Mesenchymal stem cell (in vitro differentiated cells and primary cell): ENCODE measurements at regions not wholly inside any gene's neighbourhood (a gene's known extent, or its start where the extent isn't known, plus 50 kb on each side); places are given as distances from the start of the nearest gene placed in this dataset.

Experiments
- DNase-seq: peaks from one replicate; pipeline ENCODE4 v3.0.0-alpha.2; 2013
- H2AFZ ChIP-seq: one replicate; pipeline ENCODE4 v1.6.1; 2013; ENCODE audit warnings: low read depth, mild to moderate bottlenecking, control low read depth, inconsistent platforms, low read length, moderate library complexity
- H2AK5ac ChIP-seq: 2 replicates; pipeline ENCODE4 v1.6.1; 2013; ENCODE audit warnings: low read length, moderate library complexity, mild to moderate bottlenecking, inconsistent platforms; ENCODE audit not compliant: severe bottlenecking
- H2BK120ac ChIP-seq: one replicate; pipeline ENCODE4 v1.6.1; 2013; ENCODE audit warnings: low read depth, mild to moderate bottlenecking, inconsistent platforms, low read length, moderate library complexity
- H2BK12ac ChIP-seq, 2 experiments: one replicate each; pipeline ENCODE4 v1.6.1; 2013; ENCODE audit warnings: inconsistent platforms in 2 of 2, low read length in 2 of 2, mild to moderate bottlenecking in 2 of 2, moderate library complexity in 2 of 2, control low read depth in 1 of 2
- H2BK15ac ChIP-seq: one replicate; pipeline ENCODE4 v1.6.1; 2013; ENCODE audit warnings: mild to moderate bottlenecking, low read depth, inconsistent platforms; ENCODE audit not compliant: poor library complexity, severe bottlenecking
- H2BK5ac ChIP-seq: 2 replicates; pipeline ENCODE4 v1.6.1; 2013; ENCODE audit warnings: low read depth, mild to moderate bottlenecking, low read length, control low read depth, inconsistent platforms; ENCODE audit not compliant: poor library complexity, severe bottlenecking
- H3K14ac ChIP-seq, 2 experiments: one replicate each; pipeline ENCODE4 v1.6.1; 2013; ENCODE audit warnings: inconsistent platforms in 2 of 2, low read length in 2 of 2, control low read depth in 1 of 2, mild to moderate bottlenecking in 1 of 2, moderate library complexity in 1 of 2
- H3K18ac ChIP-seq, 2 experiments: one replicate each; pipeline ENCODE4 v1.6.1; 2013; ENCODE audit warnings: inconsistent platforms in 2 of 2, low read length in 2 of 2, control low read depth in 1 of 2, low read depth in 1 of 2, mild to moderate bottlenecking in 1 of 2
- H3K23ac ChIP-seq, 2 experiments: one replicate each; pipeline ENCODE4 v1.6.1; 2013; ENCODE audit warnings: inconsistent platforms in 2 of 2, low read length in 2 of 2, mild to moderate bottlenecking in 2 of 2, moderate library complexity in 2 of 2, control low read depth in 1 of 2
- H3K27ac ChIP-seq: 2 replicates; pipeline ENCODE4 v1.5.1; 2013; ENCODE audit warnings: mild to moderate bottlenecking, moderate library complexity, low read length, control low read depth, inconsistent platforms; ENCODE audit not compliant: poor library complexity, severe bottlenecking
- H3K27me3 ChIP-seq, 2 experiments: 2 replicates each; pipeline versions ENCODE4 v1.6.1 to v1.7.0; 2013; ENCODE audit warnings: low read length in 2 of 2, mild to moderate bottlenecking in 2 of 2, moderate library complexity in 2 of 2, control low read depth in 1 of 2, inconsistent platforms in 1 of 2; ENCODE audit not compliant: control insufficient read depth in 1 of 2, insufficient read depth in 1 of 2
- H3K36me3 ChIP-seq, 2 experiments: 2 replicates each; pipeline versions ENCODE4 v1.6.1 to v1.7.0; 2013; ENCODE audit warnings: low read length in 2 of 2, control low read depth in 1 of 2, inconsistent platforms in 1 of 2, low read depth in 1 of 2, mild to moderate bottlenecking in 1 of 2; ENCODE audit not compliant: insufficient read depth in 2 of 2, control insufficient read depth in 1 of 2
- H3K4ac ChIP-seq, 2 experiments: one replicate each; pipeline ENCODE4 v1.6.1; 2013; ENCODE audit warnings: inconsistent platforms in 2 of 2, low read length in 2 of 2, mild to moderate bottlenecking in 2 of 2, moderate library complexity in 2 of 2, control low read depth in 1 of 2, low read depth in 1 of 2
- H3K4me1 ChIP-seq: 2 replicates; pipeline ENCODE4 v1.6.1; 2013; ENCODE audit warnings: low read depth, low read length, control low read depth; ENCODE audit not compliant: control insufficient read depth, insufficient read depth
- H3K4me2 ChIP-seq: 2 replicates; pipeline ENCODE4 v1.6.1; 2013; ENCODE audit warnings: low read length, mild to moderate bottlenecking, inconsistent platforms; ENCODE audit not compliant: poor library complexity, severe bottlenecking
- H3K4me3 ChIP-seq, 2 experiments: 2 replicates each; pipeline versions ENCODE4 v1.5.1 to v1.7.0; 2013; ENCODE audit warnings: low read length in 2 of 2, mild to moderate bottlenecking in 2 of 2, control low read depth in 1 of 2, low read depth in 1 of 2; ENCODE audit not compliant: insufficient read depth in 1 of 2
- H3K79me1 ChIP-seq: replicated peaks from 2 replicates; pipeline ENCODE4 v1.6.1; 2013; ENCODE audit warnings: mild to moderate bottlenecking, control low read depth, low read length, inconsistent platforms; ENCODE audit not compliant: poor library complexity, severe bottlenecking
- H3K9ac ChIP-seq: 2 replicates; pipeline ENCODE4 v1.7.0; 2013; ENCODE audit warnings: mild to moderate bottlenecking, low read length, moderate library complexity
- H3K9me3 ChIP-seq: 2 replicates; pipeline ENCODE4 v1.7.0; 2013; ENCODE audit warnings: mild to moderate bottlenecking, low read length; ENCODE audit not compliant: control insufficient read depth
- H4K8ac ChIP-seq: one replicate; pipeline ENCODE4 v1.6.1; 2013; ENCODE audit warnings: inconsistent platforms, mild to moderate bottlenecking, low read length, moderate library complexity
- H4K91ac ChIP-seq: one replicate; pipeline ENCODE4 v1.6.1; 2013; ENCODE audit warnings: mild to moderate bottlenecking, low read length, inconsistent platforms
- WGBS: methylation state at CpG from one replicate; pipeline ENCODE4 v1.1.7; 2013; ENCODE audit warnings: mixed read lengths; 5-methylcytosine and 5-hydroxymethylcytosine counted together

DNA sequence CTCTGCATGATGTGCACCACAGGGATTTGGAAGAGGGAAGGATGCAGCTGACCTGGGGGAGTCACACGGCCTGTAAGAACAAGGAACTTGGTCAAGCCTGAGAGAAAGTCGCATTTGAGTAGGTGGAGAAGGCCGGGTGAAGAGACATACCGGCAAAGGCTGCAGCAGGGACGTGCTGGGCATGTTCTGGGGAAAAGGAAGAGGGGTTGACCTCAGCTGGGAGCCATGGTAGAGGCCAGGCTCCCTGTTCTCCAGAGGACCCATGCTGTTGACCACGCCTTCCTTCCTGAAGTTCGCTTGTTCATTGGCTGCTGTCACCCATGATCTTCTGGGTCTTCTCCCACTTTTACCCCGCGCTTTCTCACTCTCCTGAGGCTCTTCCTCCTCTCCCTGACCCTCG, 84.5 kb downstream of the HTR5A start:
- Histone ChIP-seq H3K9me3 (peaks cover 7% of the 10 kb centered on the region), H4K8ac (no peak overlapping the region), H2AK5ac (no peak overlapping the region), H3K18ac (no peak overlapping the region), H2BK120ac (no peak overlapping the region), H3K27me3 (no peaks in the 10 kb centered on the region), H3K9ac (no peak overlapping the region), H2BK5ac (no peak overlapping the region), H2BK15ac (no peak overlapping the region), H3K4me2 (no peak overlapping the region), H3K36me3 (no peaks in the 10 kb centered on the region), H3K4me3 (no peak overlapping the region), H3K27ac (no peak overlapping the region), H3K23ac (no peak overlapping the region), H3K14ac (no peak overlapping the region), H2AFZ (no peak overlapping the region), H3K79me1 (no peaks in the 10 kb centered on the region), H2BK12ac (no peak overlapping the region), H3K4ac (no peak overlapping the region), H3K4me1 (no peaks in the 10 kb centered on the region), H4K91ac (no peak overlapping the region)
- no peak for DNase-seq
- 77% methylated on average over 8 of the region's 10 CpGs for WGBS

DNA sequence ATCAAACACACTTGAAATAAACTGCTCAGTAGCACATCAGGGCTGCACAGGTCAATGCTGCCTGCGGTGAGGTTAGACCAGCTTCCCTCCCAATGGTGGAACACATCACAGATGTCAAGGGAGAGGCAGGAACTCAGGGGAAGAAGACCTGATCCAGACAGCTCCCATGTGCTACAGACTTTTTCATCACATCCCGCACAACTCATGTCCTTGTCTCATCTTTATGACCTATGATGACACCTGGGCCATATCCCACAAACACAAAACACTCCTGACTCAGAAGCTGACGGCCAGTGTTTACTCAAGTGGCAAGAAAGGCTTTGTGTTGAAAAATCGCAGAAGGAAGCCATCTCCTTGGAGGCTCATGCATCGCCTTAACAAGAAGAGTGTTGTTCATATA, 91.6 kb downstream of the HTR5A start:
- no peak overlapping the region for H4K8ac ChIP-seq
- H3K4me2 ChIP-seq = no peak overlapping the region
- H3K23ac ChIP-seq = no peak overlapping the region

DNA sequence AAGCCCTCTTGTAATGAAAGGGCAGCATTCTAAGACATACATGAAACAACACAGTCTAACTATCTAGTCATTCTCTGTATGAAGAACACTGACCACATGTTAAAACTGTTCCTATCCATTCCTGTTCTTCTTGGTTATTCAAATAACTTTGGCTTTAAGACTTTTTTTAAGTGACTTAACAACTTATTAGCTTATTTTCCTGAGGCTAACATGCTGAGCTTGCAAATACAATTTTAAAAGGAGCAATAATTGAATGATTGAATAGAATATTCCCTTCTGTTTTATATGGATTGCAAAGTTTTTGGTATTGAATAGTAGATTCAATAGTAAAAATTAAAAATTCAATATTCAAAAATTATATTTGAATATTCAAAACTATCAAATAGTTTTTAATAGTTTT, 92.3 kb downstream of the HTR5A start:
- Histone ChIP-seq H2BK15ac (no peak overlapping the region), H2AFZ (no peak overlapping the region), H4K91ac (no peak overlapping the region), H3K9ac (no peak overlapping the region), H3K23ac (no peak overlapping the region), H3K27ac (no peak overlapping the region), H2BK120ac (no peak overlapping the region), H3K4ac (no peak overlapping the region), H3K36me3 (no peaks in the 10 kb centered on the region), H3K79me1 (no peaks in the 10 kb centered on the region), H2AK5ac (no peak overlapping the region), H3K18ac (no peak overlapping the region), H2BK12ac (no peak overlapping the region), H3K4me1 (no peaks in the 10 kb centered on the region), H3K4me3 (no peak overlapping the region), H3K27me3 (no peaks in the 10 kb centered on the region), H3K4me2 (no peak overlapping the region), H4K8ac (no peak overlapping the region), H2BK5ac (no peak overlapping the region), H3K9me3 (peaks cover 5% of the 10 kb centered on the region), H3K14ac (no peak overlapping the region)
- no peak for DNase-seq

More for the DNA sequence above, 91.6 kb downstream of the HTR5A start:
- H4K91ac ChIP-seq = no peak overlapping the region
- H3K9me3 ChIP-seq = peaks cover 5% of the 10 kb centered on the region
- no peak overlapping the region for H2BK12ac ChIP-seq
- H2AK5ac ChIP-seq = no peak overlapping the region
- H3K36me3 ChIP-seq = no peaks in the 10 kb centered on the region
- no peak overlapping the region for H3K4ac ChIP-seq
- no peak overlapping the region for H3K14ac ChIP-seq
- DNase-seq = no peak
- 53% methylated on average over 3 of the region's 5 CpGs for WGBS
- no peak overlapping the region for H3K27ac ChIP-seq
- no peaks in the 10 kb centered on the region for H3K27me3 ChIP-seq
- H3K4me1 ChIP-seq = no peaks in the 10 kb centered on the region
- no peak overlapping the region for H2AFZ ChIP-seq
- H2BK5ac ChIP-seq = no peak overlapping the region
- no peak overlapping the region for H3K9ac ChIP-seq
- H3K4me3 ChIP-seq = no peak overlapping the region
- no peak overlapping the region for H3K18ac ChIP-seq
- no peaks in the 10 kb centered on the region for H3K79me1 ChIP-seq
- H2BK15ac ChIP-seq = no peak overlapping the region
- H2BK120ac ChIP-seq = no peak overlapping the region

DNA sequence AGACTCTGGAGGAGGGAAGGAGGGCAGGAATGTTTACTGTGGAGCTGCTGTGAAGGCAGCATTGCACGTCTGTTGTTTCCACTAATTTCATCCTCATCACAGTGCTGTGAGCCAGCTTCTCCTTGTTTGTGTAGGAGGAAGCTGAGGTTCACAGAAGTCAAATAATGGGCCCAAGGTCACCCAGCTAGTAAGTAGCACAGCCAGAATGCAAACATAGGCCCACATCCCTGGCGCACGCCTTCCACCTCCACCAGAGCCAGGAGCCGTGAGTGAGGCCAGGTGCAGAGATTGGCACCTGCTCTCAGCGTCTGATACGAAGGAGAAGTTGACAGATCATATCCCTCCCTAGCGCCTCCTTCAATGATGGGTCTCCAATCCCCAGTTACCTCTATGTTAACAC, 93.6 kb downstream of the HTR5A start:
- Histone ChIP-seq H3K27me3 (no peaks in the 10 kb centered on the region), H4K8ac (no peak overlapping the region), H3K36me3 (no peaks in the 10 kb centered on the region), H3K9me3 (no peaks in the 10 kb centered on the region), H3K27ac (no peak overlapping the region), H3K79me1 (no peaks in the 10 kb centered on the region), H3K14ac (no peak overlapping the region), H2AFZ (no peak overlapping the region), H2BK5ac (no peak overlapping the region), H3K9ac (no peak overlapping the region), H3K4me3 (no peak overlapping the region), H3K4me2 (no peak overlapping the region), H4K91ac (no peak overlapping the region), H2AK5ac (no peak overlapping the region), H2BK12ac (no peak overlapping the region), H3K18ac (no peak overlapping the region), H3K23ac (no peak overlapping the region), H3K4me1 (no peaks in the 10 kb centered on the region), H3K4ac (no peak overlapping the region), H2BK120ac (no peak overlapping the region), H2BK15ac (no peak overlapping the region)
- DNase-seq = no peak
- 80% methylated on average over 6 of the region's 7 CpGs for WGBS
